DOHH2 (cell line): ENCODE measurements at regions not wholly inside any gene's neighbourhood (a gene's known extent, or its start where the extent isn't known, plus 50 kb on each side); places are given as distances from the start of the nearest gene placed in this dataset.

Experiments
- H3F3A ChIP-seq: fragments of 200-600 bp; sonication (generic), shearing (Covaris generic); 2 replicates; pipeline ENCODE4 v1.6.0; 2016; ENCODE audit warnings: antibody characterized with exemption, mild to moderate bottlenecking; ENCODE audit not compliant: control insufficient read depth, insufficient read depth
- H3K27ac ChIP-seq: fragments of 200-600 bp; sonication (generic); 2 replicates; pipeline ENCODE4 v1.5.1; 2014; ENCODE audit warnings: low read depth, mild to moderate bottlenecking, low read length, moderate library complexity
- H3K27me3 ChIP-seq: fragments of 200-600 bp; sonication (generic); 2 replicates; pipeline ENCODE4 v1.6.1; 2014; ENCODE audit warnings: mild to moderate bottlenecking, low read length, mixed read lengths; ENCODE audit not compliant: control insufficient read depth
- H3K36me3 ChIP-seq: fragments of 200-600 bp; sonication (generic); 2 replicates; pipeline ENCODE4 v1.6.1; 2014; ENCODE audit warnings: mild to moderate bottlenecking, low read length, moderate library complexity, mixed read lengths; ENCODE audit not compliant: control insufficient read depth
- H3K4me1 ChIP-seq: fragments of 200-600 bp; sonication (generic); 2 replicates; pipeline ENCODE4 v1.6.1; 2014; ENCODE audit warnings: mild to moderate bottlenecking, low read length, mixed read lengths; ENCODE audit not compliant: control insufficient read depth
- H3K4me2 ChIP-seq: fragments of 200-600 bp; sonication (generic); 2 replicates; pipeline ENCODE4 v1.6.0; 2014; ENCODE audit warnings: mild to moderate bottlenecking, low read length, moderate library complexity
- H3K4me3 ChIP-seq: fragments of 200-600 bp; sonication (generic); 2 replicates; pipeline ENCODE4 v1.5.1; 2014; ENCODE audit warnings: mild to moderate bottlenecking, low read length, mixed read lengths
- H3K79me2 ChIP-seq: fragments of 200-600 bp; sonication (generic); 2 replicates; pipeline ENCODE4 v1.6.1; 2014; ENCODE audit warnings: mild to moderate bottlenecking, low read length, mixed read lengths; ENCODE audit not compliant: control insufficient read depth
- H3K9me2 ChIP-seq: fragments of 200-600 bp; sonication (generic); replicated peaks from 2 replicates; pipeline ENCODE4 v1.6.1; 2014; ENCODE audit warnings: mild to moderate bottlenecking, low read length, mixed read lengths; ENCODE audit not compliant: control insufficient read depth
- H3K9me3 ChIP-seq: fragments of 200-600 bp; sonication (generic); 2 replicates; pipeline ENCODE4 v1.6.1; 2014; ENCODE audit warnings: antibody characterized with exemption, low read length, mixed read lengths; ENCODE audit not compliant: control insufficient read depth, insufficient read depth
- H4K20me1 ChIP-seq: fragments of 200-600 bp; sonication (generic); 2 replicates; pipeline ENCODE4 v1.6.0; 2014; ENCODE audit warnings: low read depth, mild to moderate bottlenecking, antibody characterized with exemption, low read length, moderate library complexity; ENCODE audit not compliant: control insufficient read depth, insufficient read depth
- EZH2phosphoT487 ChIP-seq: fragments of 200-600 bp; sonication (generic); IDR thresholded peaks from 2 replicates; pipeline ENCODE4 v1.6.1; 2017; ENCODE audit warnings: borderline replicate concordance, mild to moderate bottlenecking, antibody characterized with exemption, low read length, moderate library complexity, mixed read lengths
- TF ChIP-seq, protein P1 (sequence below): fragments of 200-600 bp; sonication (generic); IDR thresholded peaks from one replicate; pipeline ENCODE4 v1.5.1; 2014; ENCODE audit warnings: antibody characterized with exemption, mild to moderate bottlenecking, low read depth, low read length; ENCODE audit not compliant: poor library complexity, severe bottlenecking

DNA sequence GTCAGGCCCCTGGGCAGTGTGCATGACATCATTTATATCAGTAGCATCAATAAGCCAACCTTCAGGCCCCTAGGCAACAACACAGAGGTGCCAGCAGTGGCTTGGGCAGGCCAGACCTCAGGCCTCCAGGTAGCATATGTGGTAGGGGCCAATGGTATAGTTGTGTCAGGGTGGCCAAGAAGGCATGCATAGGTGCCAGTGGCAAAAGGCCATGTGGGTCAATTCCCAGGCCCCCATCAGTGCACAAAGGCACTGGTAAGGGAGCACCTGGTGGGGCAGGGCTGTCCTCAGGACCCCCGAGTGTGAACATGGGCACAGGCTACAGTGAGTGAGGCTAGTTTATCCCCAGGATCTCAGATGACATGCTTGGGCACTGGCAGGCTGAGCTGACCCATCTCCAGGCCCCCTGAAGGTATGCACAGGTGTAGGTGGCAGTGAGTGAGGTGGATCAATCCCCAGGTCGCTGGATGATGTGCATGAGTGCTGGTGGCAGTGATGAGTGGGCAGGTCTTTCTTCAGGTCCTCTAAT, 244.1 kb upstream of the ZNF385D start:
- Histone ChIP-seq H3K4me2 (no peak overlapping the region), H3K27me3 (no peaks in the 10 kb centered on the region), H3K27ac (no peak overlapping the region), H4K20me1 (no peaks in the 10 kb centered on the region), H3K79me2 (no peaks in the 10 kb centered on the region), H3K9me2 (no peaks in the 10 kb centered on the region), H3K9me3 (no peaks in the 10 kb centered on the region), H3K4me3 (no peak overlapping the region), H3K36me3 (no peaks in the 10 kb centered on the region), H3K4me1 (no peaks in the 10 kb centered on the region), H3F3A (no peaks in the 10 kb centered on the region)
- TF ChIP-seq, protein P1, sequence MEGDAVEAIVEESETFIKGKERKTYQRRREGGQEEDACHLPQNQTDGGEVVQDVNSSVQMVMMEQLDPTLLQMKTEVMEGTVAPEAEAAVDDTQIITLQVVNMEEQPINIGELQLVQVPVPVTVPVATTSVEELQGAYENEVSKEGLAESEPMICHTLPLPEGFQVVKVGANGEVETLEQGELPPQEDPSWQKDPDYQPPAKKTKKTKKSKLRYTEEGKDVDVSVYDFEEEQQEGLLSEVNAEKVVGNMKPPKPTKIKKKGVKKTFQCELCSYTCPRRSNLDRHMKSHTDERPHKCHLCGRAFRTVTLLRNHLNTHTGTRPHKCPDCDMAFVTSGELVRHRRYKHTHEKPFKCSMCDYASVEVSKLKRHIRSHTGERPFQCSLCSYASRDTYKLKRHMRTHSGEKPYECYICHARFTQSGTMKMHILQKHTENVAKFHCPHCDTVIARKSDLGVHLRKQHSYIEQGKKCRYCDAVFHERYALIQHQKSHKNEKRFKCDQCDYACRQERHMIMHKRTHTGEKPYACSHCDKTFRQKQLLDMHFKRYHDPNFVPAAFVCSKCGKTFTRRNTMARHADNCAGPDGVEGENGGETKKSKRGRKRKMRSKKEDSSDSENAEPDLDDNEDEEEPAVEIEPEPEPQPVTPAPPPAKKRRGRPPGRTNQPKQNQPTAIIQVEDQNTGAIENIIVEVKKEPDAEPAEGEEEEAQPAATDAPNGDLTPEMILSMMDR: no peak
- TF ChIP-seq EZH2phosphoT487: no peak

DNA sequence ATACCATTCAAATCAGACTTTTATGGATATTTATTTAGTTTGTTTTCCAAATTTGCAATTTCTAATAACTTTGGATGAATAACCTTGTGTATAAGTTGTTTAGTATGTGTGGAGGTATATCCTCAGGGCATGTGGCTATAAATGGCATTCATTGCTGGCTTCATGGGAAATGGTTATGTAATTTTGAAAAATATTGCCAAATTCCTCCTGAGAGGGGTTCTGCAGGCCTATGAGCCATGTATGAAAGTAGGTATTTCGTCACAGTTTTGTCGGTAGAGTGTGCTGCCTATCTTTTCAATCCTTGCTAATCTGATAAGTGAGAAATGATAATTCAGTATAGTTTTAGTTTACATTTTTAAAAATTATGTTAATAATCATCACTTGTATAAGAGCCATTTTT, 256.4 kb upstream of the ZNF385D start:
- Histone ChIP-seq H3K4me2 (no peak overlapping the region), H3K27ac (no peak overlapping the region), H3F3A (no peaks in the 10 kb centered on the region), H3K9me2 (no peaks in the 10 kb centered on the region), H4K20me1 (no peaks in the 10 kb centered on the region), H3K4me3 (no peak overlapping the region), H3K9me3 (no peaks in the 10 kb centered on the region), H3K27me3 (no peaks in the 10 kb centered on the region), H3K79me2 (no peaks in the 10 kb centered on the region), H3K4me1 (no peaks in the 10 kb centered on the region), H3K36me3 (no peaks in the 10 kb centered on the region)
- TF ChIP-seq EZH2phosphoT487: no peak
- TF ChIP-seq, protein P1: no peak

DNA sequence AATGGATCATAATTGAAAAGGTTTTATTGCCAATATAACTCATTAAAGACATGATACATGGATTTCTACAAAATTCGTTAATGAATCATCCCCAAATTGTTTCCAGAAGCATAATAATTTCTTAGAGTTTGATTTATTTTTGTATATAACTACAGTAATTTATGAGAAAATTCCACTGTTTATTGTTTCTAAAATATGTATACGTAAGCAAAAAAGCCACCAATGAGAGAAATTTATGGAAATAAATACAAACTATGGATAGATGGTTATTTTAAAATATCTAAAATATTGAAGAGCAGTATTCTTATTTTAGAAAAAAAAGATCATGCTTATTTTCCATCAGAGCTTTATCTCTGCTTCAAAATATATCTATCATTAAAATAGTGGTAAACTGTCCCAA, 260.0 kb upstream of the ZNF385D start:
- H3K27ac ChIP-seq: no peak overlapping the region

More for the DNA sequence above, 260.0 kb upstream of the ZNF385D start:
- Histone ChIP-seq H3K27me3 (no peaks in the 10 kb centered on the region), H3F3A (no peaks in the 10 kb centered on the region), H3K4me1 (no peaks in the 10 kb centered on the region), H3K4me3 (no peak overlapping the region), H3K4me2 (no peak overlapping the region), H4K20me1 (no peaks in the 10 kb centered on the region), H3K9me3 (no peaks in the 10 kb centered on the region), H3K79me2 (no peaks in the 10 kb centered on the region), H3K36me3 (no peaks in the 10 kb centered on the region), H3K9me2 (no peaks in the 10 kb centered on the region)
- TF ChIP-seq, protein P1: no peak
- TF ChIP-seq EZH2phosphoT487: no peak
